GM23248 (cell line): ENCODE measurements at regions not wholly inside any gene's neighbourhood (a gene's known extent, or its start where the extent isn't known, plus 50 kb on each side); places are given as distances from the start of the nearest gene placed in this dataset.

ENCODE experiments used
- DNase-seq: peaks from one replicate; pipeline ENCODE4 v3.0.0-alpha.2; 2015
- H2AFZ ChIP-seq: fragments of 200-600 bp; sonication (generic); 2 replicates; pipeline ENCODE4 v1.6.1; 2016; ENCODE audit warnings: antibody characterized with exemption
- H3F3A ChIP-seq: fragments of 200-600 bp; sonication (generic); 2 replicates; pipeline ENCODE4 v1.6.1; 2016; ENCODE audit warnings: mild to moderate bottlenecking, antibody characterized with exemption, mixed run types; ENCODE audit not compliant: insufficient read depth
- H3K27ac ChIP-seq: fragments of 200-600 bp; sonication (generic); 2 replicates; pipeline ENCODE4 v1.5.1; 2016; ENCODE audit warnings: mild to moderate bottlenecking
- H3K27me3 ChIP-seq: fragments of 200-600 bp; sonication (generic); replicated peaks from 2 replicates; pipeline ENCODE4 v1.6.1; 2016; ENCODE audit warnings: mild to moderate bottlenecking; ENCODE audit not compliant: insufficient read depth
- H3K36me3 ChIP-seq: fragments of 200-600 bp; sonication (generic); 2 replicates; pipeline ENCODE4 v1.6.1; 2016; ENCODE audit warnings: low read depth, mild to moderate bottlenecking
- H3K4me1 ChIP-seq: fragments of 200-600 bp; sonication (generic); 2 replicates; pipeline ENCODE4 v1.6.1; 2016; ENCODE audit warnings: mild to moderate bottlenecking; ENCODE audit not compliant: insufficient read depth
- H3K4me2 ChIP-seq: fragments of 200-600 bp; sonication (generic); one replicate; pipeline ENCODE4 v1.6.1; 2016; ENCODE audit warnings: mild to moderate bottlenecking; ENCODE audit not compliant: unreplicated experiment
- H3K4me3 ChIP-seq: fragments of 200-600 bp; sonication (generic); 2 replicates; pipeline ENCODE4 v1.5.1; 2016; ENCODE audit warnings: mild to moderate bottlenecking
- H3K79me2 ChIP-seq: fragments of 200-600 bp; sonication (generic); 2 replicates; pipeline ENCODE4 v1.6.1; 2016; ENCODE audit warnings: mild to moderate bottlenecking; ENCODE audit not compliant: insufficient read depth
- H3K9ac ChIP-seq: fragments of 200-600 bp; sonication (generic); 2 replicates; pipeline ENCODE4 v1.6.1; 2016; ENCODE audit warnings: mild to moderate bottlenecking
- H3K9me2 ChIP-seq: fragments of 200-600 bp; sonication (generic); 2 replicates; pipeline ENCODE4 v1.6.1; 2016; ENCODE audit warnings: mixed run types, mild to moderate bottlenecking, moderate library complexity; ENCODE audit not compliant: insufficient read depth
- H3K9me3 ChIP-seq: fragments of 200-600 bp; sonication (generic); one replicate; pipeline ENCODE4 v1.6.1; 2017; ENCODE audit warnings: low read depth
- H4K20me1 ChIP-seq: fragments of 200-600 bp; sonication (generic); 2 replicates; pipeline ENCODE4 v1.6.0; 2016; ENCODE audit not compliant: insufficient read depth
- EZH2 ChIP-seq: fragments of 200-600 bp; sonication (generic); IDR thresholded peaks from 2 replicates; pipeline ENCODE4 v1.6.1; 2018; ENCODE audit warnings: antibody characterized with exemption, mild to moderate bottlenecking; ENCODE audit not compliant: insufficient read depth, poor library complexity, severe bottlenecking
- EZH2phosphoT487 ChIP-seq: fragments of 200-600 bp; sonication (generic); IDR thresholded peaks from 2 replicates; pipeline ENCODE4 v1.6.1; 2018; ENCODE audit warnings: antibody characterized with exemption, moderate library complexity, mild to moderate bottlenecking, low read depth; ENCODE audit not compliant: insufficient read depth
- whole genome bisulfite sequencing, 2 experiments: methylation state at CpG; one replicate each; pipeline ENCODE4 v1.1.6; 2015 to 2017; ENCODE audit warnings: low lambda C conversion rate in 2 of 2, low coverage in 1 of 2; ENCODE audit errors: missing lambda C conversion rate in 2 of 2; 5-methylcytosine and 5-hydroxymethylcytosine counted together
- in situ Hi-C: fragments of 300-500 bp; cut with MboI; formaldehyde crosslinking; loops from 2 replicates; pipeline ENCODE4 v1.15.0; 2020

- Histone ChIP-seq H3F3A (0 out of 2 replicates have a peak, but pooled peaks cover 11% of the 10 kb centered on the region), H3K27me3 (no peaks in the 10 kb centered on the region), H3K9ac (no peak overlapping the region), H3K4me2 (peak overlapping the region; percentile 51), H3K79me2 (no peaks in the 10 kb centered on the region), H4K20me1 (no peaks in the 10 kb centered on the region), H3K27ac (no peak overlapping the region), H2AFZ (0 out of 2 replicates have a peak overlapping the region, but pooled peaks have one; percentile 5), H3K4me1 (peaks cover 17% of the 10 kb centered on the region; the same call in 1 of the 2 replicates), H3K4me3 (no peak overlapping the region), H3K9me3 (no peaks in the 10 kb centered on the region), H3K36me3 (no peaks in the 10 kb centered on the region), H3K9me2 (no peaks in the 10 kb centered on the region)
- 5 to 11% methylated on average over 9 of the region's 9 CpGs for WGBS, 2 experiments
- peak; percentile 68 for DNase-seq
- TF ChIP-seq EZH2 (no peak), EZH2phosphoT487 (no peak)
- in situ Hi-C loops: no loop called here
Observed at GRCh38 chr18:22683196-22683676, 249.9 kb upstream of the RBBP8 start.

GRCh38 chr18:22683786-22684185 lies 249.3 kb upstream of the RBBP8 start:
- Histone ChIP-seq H3K79me2 (no peaks in the 10 kb centered on the region), H3K4me1 (peaks cover 17% of the 10 kb centered on the region; the same call in 1 of the 2 replicates), H3K4me2 (no peak overlapping the region), H3K9me2 (no peaks in the 10 kb centered on the region), H3K27ac (no peak overlapping the region), H3K27me3 (no peaks in the 10 kb centered on the region), H3K9ac (no peak overlapping the region), H3F3A (0 out of 2 replicates have a peak, but pooled peaks cover 11% of the 10 kb centered on the region), H3K9me3 (no peaks in the 10 kb centered on the region), H4K20me1 (no peaks in the 10 kb centered on the region), H2AFZ (no peak overlapping the region), H3K4me3 (no peak overlapping the region), H3K36me3 (no peaks in the 10 kb centered on the region)
- TF ChIP-seq EZH2phosphoT487 (no peak), EZH2 (no peak)
- in situ Hi-C loops: no loop called here
- DNase-seq: no peak
- WGBS, 2 experiments: 63 to 66% methylated on average over 2 of the region's 2 CpGs

DNA sequence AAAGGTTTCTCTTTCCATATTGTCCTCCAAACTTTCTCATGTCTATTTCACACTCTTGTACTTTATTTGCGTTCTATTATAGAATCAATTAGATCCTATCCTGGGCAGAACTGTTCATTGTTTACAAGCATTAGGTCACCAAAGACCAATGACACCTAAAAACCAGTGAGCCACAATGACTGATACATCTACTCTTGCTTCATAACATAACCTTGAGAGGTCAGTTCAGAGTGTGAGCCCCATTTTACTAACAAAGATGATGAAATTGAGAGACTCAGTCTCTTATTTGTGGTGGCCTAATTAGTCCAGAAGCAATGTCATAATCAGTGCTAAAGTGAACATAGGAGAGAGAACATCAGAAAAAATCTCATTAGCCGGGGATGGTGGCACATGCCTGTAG lies 248.9 kb upstream of the RBBP8 start:
- TF ChIP-seq EZH2 (no peak), EZH2phosphoT487 (no peak)
- Histone ChIP-seq H3K9ac (no peak overlapping the region), H3K36me3 (no peaks in the 10 kb centered on the region), H3K9me3 (no peaks in the 10 kb centered on the region), H3F3A (0 out of 2 replicates have a peak, but pooled peaks cover 11% of the 10 kb centered on the region), H3K27ac (no peak overlapping the region), H3K4me2 (no peak overlapping the region), H3K4me3 (no peak overlapping the region), H2AFZ (no peak overlapping the region), H4K20me1 (no peaks in the 10 kb centered on the region), H3K4me1 (peaks cover 17% of the 10 kb centered on the region; the same call in 1 of the 2 replicates), H3K27me3 (no peaks in the 10 kb centered on the region), H3K9me2 (no peaks in the 10 kb centered on the region), H3K79me2 (no peaks in the 10 kb centered on the region)
- DNase-seq: no peak
- in situ Hi-C loops: no loop called here
- 90 to 91% methylated on average over 2 of the region's 2 CpGs for WGBS, 2 experiments

GRCh38 chr18:22685788-22686187 lies 247.3 kb upstream of the RBBP8 start:
- no peaks in the 10 kb centered on the region for H3K9me3 ChIP-seq

More at GRCh38 chr18:22685788-22686187, 247.3 kb upstream of the RBBP8 start:
- no peaks in the 10 kb centered on the region for H3K79me2 ChIP-seq
- no peak for TF ChIP-seq EZH2
- TF ChIP-seq EZH2phosphoT487: no peak
- no peak overlapping the region for H3K27ac ChIP-seq
- H3K4me2 ChIP-seq: no peak overlapping the region
- H3F3A ChIP-seq: peaks cover 21% of the 10 kb centered on the region
- peaks cover 23% of the 10 kb centered on the region; the same call in 1 of the 2 replicates for H3K4me1 ChIP-seq
- H4K20me1 ChIP-seq: no peaks in the 10 kb centered on the region
- H3K27me3 ChIP-seq: no peaks in the 10 kb centered on the region
- in situ Hi-C loops: no loop called here
- WGBS, 2 experiments: 82 to 84% methylated on average over 2 of the region's 2 CpGs
- no peak overlapping the region for H3K4me3 ChIP-seq
- H3K9me2 ChIP-seq: no peaks in the 10 kb centered on the region
- no peak for DNase-seq
- no peaks in the 10 kb centered on the region for H3K36me3 ChIP-seq
- no peak overlapping the region for H3K9ac ChIP-seq
- H2AFZ ChIP-seq: no peak overlapping the region
